Neuronal stem cell (in vitro differentiated cells): ENCODE measurements at regions not wholly inside any gene's neighbourhood (a gene's known extent, or its start where the extent isn't known, plus 50 kb on each side); places are given as distances from the start of the nearest gene placed in this dataset.

Source experiments
- DNase-seq: peaks from one replicate; pipeline ENCODE4 v3.0.0-alpha.2; 2013; ENCODE audit warnings: low spot score
- H2AFZ ChIP-seq: one replicate; pipeline ENCODE4 v1.6.1; 2013; ENCODE audit warnings: mild to moderate bottlenecking, low read length, inconsistent platforms
- H2AK5ac ChIP-seq: 2 replicates; pipeline ENCODE4 v1.6.1; 2013; ENCODE audit warnings: low read depth, mild to moderate bottlenecking, inconsistent platforms, low read length, moderate library complexity, mixed read lengths
- H2BK120ac ChIP-seq: 2 replicates; pipeline ENCODE4 v1.6.1; 2013; ENCODE audit warnings: low read depth, mild to moderate bottlenecking, inconsistent platforms, low read length, moderate library complexity, mixed read lengths
- H2BK12ac ChIP-seq: one replicate; pipeline ENCODE4 v1.6.1; 2013; ENCODE audit warnings: low read length, inconsistent platforms
- H2BK15ac ChIP-seq: 2 replicates; pipeline ENCODE4 v1.6.1; 2013; ENCODE audit warnings: mild to moderate bottlenecking, low read length, inconsistent platforms, mixed read lengths
- H2BK5ac ChIP-seq: one replicate; pipeline ENCODE4 v1.6.1; 2013; ENCODE audit warnings: inconsistent platforms, mild to moderate bottlenecking, low read length, moderate library complexity
- H3K14ac ChIP-seq: one replicate; pipeline ENCODE4 v1.6.1; 2013; ENCODE audit warnings: low read length, inconsistent platforms
- H3K18ac ChIP-seq: 2 replicates; pipeline ENCODE4 v1.6.1; 2013; ENCODE audit warnings: low read length, inconsistent platforms
- H3K23ac ChIP-seq: 2 replicates; pipeline ENCODE4 v1.6.1; 2013; ENCODE audit warnings: low read depth, mild to moderate bottlenecking, mixed read lengths, low read length, inconsistent platforms; ENCODE audit not compliant: poor library complexity
- H3K27ac ChIP-seq: replicated peaks from 3 replicates; pipeline ENCODE4 v1.5.1; 2013; ENCODE audit warnings: low read length, inconsistent platforms
- H3K27me3 ChIP-seq, 3 experiments: 2 replicates each; pipeline ENCODE4 v1.6.1; 2013; ENCODE audit warnings: low read length in 3 of 3, mild to moderate bottlenecking in 2 of 3, inconsistent platforms in 1 of 3, low read depth in 1 of 3, mixed read lengths in 1 of 3, moderate library complexity in 1 of 3; ENCODE audit not compliant: control insufficient read depth in 3 of 3, insufficient read depth in 3 of 3
- H3K36me3 ChIP-seq, 2 donors: replicated peaks in 1 of 2; 2 replicates each; pipeline ENCODE4 v1.6.1; 2013; ENCODE audit warnings: low read length in 2 of 2; ENCODE audit not compliant: control insufficient read depth in 2 of 2, insufficient read depth in 2 of 2
- H3K4ac ChIP-seq: 2 replicates; pipeline ENCODE4 v1.6.1; 2013; ENCODE audit warnings: inconsistent platforms, mild to moderate bottlenecking, low read length, moderate library complexity
- H3K4me1 ChIP-seq, 2 donors: 1 replicate in 1 of 2; 2 replicates in 1 of 2; pipeline ENCODE4 v1.6.1; 2013; ENCODE audit warnings: low read length in 2 of 2, low read depth in 1 of 2; ENCODE audit not compliant: control insufficient read depth in 2 of 2, insufficient read depth in 1 of 2
- H3K4me2 ChIP-seq: one replicate; pipeline ENCODE4 v1.6.1; 2013; ENCODE audit warnings: mild to moderate bottlenecking, low read length, inconsistent platforms; ENCODE audit not compliant: insufficient read depth, poor library complexity, severe bottlenecking
- H3K4me3 ChIP-seq, 2 donors: 2 replicates each; pipeline ENCODE4 v1.5.1; 2013; ENCODE audit warnings: low read length in 2 of 2, mild to moderate bottlenecking in 2 of 2, inconsistent platforms in 1 of 2, moderate library complexity in 1 of 2
- H3K79me1 ChIP-seq: one replicate; pipeline ENCODE4 v1.6.1; 2013; ENCODE audit warnings: low read depth, mild to moderate bottlenecking, inconsistent platforms, low read length, moderate library complexity
- H3K9ac ChIP-seq: one replicate; pipeline ENCODE4 v1.6.1; 2013; ENCODE audit warnings: mild to moderate bottlenecking, low read depth, low read length, inconsistent platforms; ENCODE audit not compliant: poor library complexity
- H3K9me3 ChIP-seq, 2 donors: replicated peaks in 1 of 2; 2 replicates each; pipeline versions ENCODE3 to v1.6.1; 2013; ENCODE audit warnings: low read length in 2 of 2, mild to moderate bottlenecking in 2 of 2, inconsistent platforms in 1 of 2, low read depth in 1 of 2, mixed read lengths in 1 of 2, moderate library complexity in 1 of 2; ENCODE audit not compliant: control insufficient read depth in 2 of 2, insufficient read depth in 1 of 2
- H4K8ac ChIP-seq: one replicate; pipeline ENCODE4 v1.6.1; 2013; ENCODE audit warnings: low read depth, mild to moderate bottlenecking, inconsistent platforms, low read length, moderate library complexity
- H4K91ac ChIP-seq: one replicate; pipeline ENCODE4 v1.6.1; 2013; ENCODE audit warnings: low read length, low read depth, mild to moderate bottlenecking, inconsistent platforms; ENCODE audit not compliant: poor library complexity
- WGBS, 2 donors: extraction: QIAGEN DNeasy Blood & Tissue Kit; methylation state at CpG; one replicate each; pipeline ENCODE4 v1.1.7; 2013; ENCODE audit warnings: missing lambda C conversion rate in 2 of 2, mixed read lengths in 1 of 2; ENCODE audit not compliant: insufficient read length in 2 of 2, insufficient replicate concordance in 1 of 2; ENCODE audit errors: extremely low coverage in 2 of 2; 5-methylcytosine and 5-hydroxymethylcytosine counted together

- no peak overlapping the region for H2BK5ac ChIP-seq
- no peak overlapping the region for H2BK120ac ChIP-seq
- no peak overlapping the region for H3K4me2 ChIP-seq
- H3K9me3 ChIP-seq, result no peaks in the 10 kb centered on the region
- H3K4me1 ChIP-seq, result no peaks in the 10 kb centered on the region
- no peak overlapping the region for H3K9ac ChIP-seq
- no peak overlapping the region for H2AFZ ChIP-seq
- H3K23ac ChIP-seq, result no peak overlapping the region
- no peak overlapping the region for H2BK15ac ChIP-seq
- no peak overlapping the region for H3K4me3 ChIP-seq
- H4K8ac ChIP-seq, result no peak overlapping the region
- DNase-seq, result no peak
- no peak overlapping the region for H3K27ac ChIP-seq
- H3K18ac ChIP-seq, result no peak overlapping the region
- no peaks in the 10 kb centered on the region for H3K79me1 ChIP-seq
- no peak overlapping the region for H4K91ac ChIP-seq
- H3K27me3 ChIP-seq, result peaks cover 0 to 12% (median 0%) of the 10 kb centered on the region in 3 experiments
- no peak overlapping the region for H2AK5ac ChIP-seq
- H2BK12ac ChIP-seq, result no peak overlapping the region
- WGBS, 2 donors, result no CpG with 5 or more reads among the region's 4 CpGs
- no peak overlapping the region for H3K14ac ChIP-seq
- no peaks in the 10 kb centered on the region for H3K36me3 ChIP-seq
- H3K4ac ChIP-seq, result no peak overlapping the region
These were observed 122.2 kb downstream of the NPY start for GRCh38 chr7:24406053-24406788.

DNA sequence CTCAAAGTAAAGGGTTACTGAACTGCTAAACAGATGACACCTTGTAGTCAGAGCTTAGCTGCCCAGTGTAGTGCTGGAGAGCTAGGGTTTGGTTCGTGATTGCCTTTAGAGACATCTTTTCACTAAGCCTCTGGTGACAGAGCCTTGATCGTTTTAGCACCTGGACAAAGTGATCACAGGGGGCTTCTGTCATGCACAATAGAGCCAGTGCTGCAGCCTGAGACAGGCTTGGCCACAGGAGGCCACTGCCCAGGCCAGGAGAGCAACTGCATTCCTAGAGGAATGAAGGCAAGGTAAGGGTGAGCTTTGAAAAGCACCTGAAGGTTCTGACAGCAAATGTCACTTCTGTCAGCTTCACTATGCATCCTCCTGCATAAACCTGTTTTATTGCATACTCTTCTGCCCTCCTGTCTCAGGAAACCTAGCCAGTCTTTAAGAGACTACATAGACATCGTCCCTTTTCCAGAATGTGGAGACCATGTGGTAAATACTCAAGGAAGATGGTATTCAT, 122.9 kb downstream of the NPY start:
- H3K36me3 ChIP-seq, result no peaks in the 10 kb centered on the region
- DNase-seq, result no peak
- no peak overlapping the region for H3K9ac ChIP-seq
- no peak overlapping the region for H2AFZ ChIP-seq
- no peak overlapping the region for H3K27ac ChIP-seq
- no peak overlapping the region for H2BK120ac ChIP-seq
- H2BK12ac ChIP-seq, result no peak overlapping the region
- H3K9me3 ChIP-seq, result no peaks in the 10 kb centered on the region
- H3K4me2 ChIP-seq, result no peak overlapping the region
- H3K27me3 ChIP-seq, result peaks cover 0 to 12% (median 0%) of the 10 kb centered on the region in 3 experiments
- no peak overlapping the region for H3K14ac ChIP-seq
- H2AK5ac ChIP-seq, result no peak overlapping the region
- no peak overlapping the region for H4K8ac ChIP-seq
- H3K18ac ChIP-seq, result no peak overlapping the region
- no peaks in the 10 kb centered on the region for H3K79me1 ChIP-seq
- H3K4ac ChIP-seq, result no peak overlapping the region
- H2BK15ac ChIP-seq, result no peak overlapping the region
- no peak overlapping the region for H3K4me3 ChIP-seq
- H4K91ac ChIP-seq, result no peak overlapping the region
- WGBS, 2 donors, result no CpG with 5 or more reads among the region's 3 CpGs
- H2BK5ac ChIP-seq, result no peak overlapping the region
- H3K4me1 ChIP-seq, result no peaks in the 10 kb centered on the region
- no peak overlapping the region for H3K23ac ChIP-seq

DNA sequence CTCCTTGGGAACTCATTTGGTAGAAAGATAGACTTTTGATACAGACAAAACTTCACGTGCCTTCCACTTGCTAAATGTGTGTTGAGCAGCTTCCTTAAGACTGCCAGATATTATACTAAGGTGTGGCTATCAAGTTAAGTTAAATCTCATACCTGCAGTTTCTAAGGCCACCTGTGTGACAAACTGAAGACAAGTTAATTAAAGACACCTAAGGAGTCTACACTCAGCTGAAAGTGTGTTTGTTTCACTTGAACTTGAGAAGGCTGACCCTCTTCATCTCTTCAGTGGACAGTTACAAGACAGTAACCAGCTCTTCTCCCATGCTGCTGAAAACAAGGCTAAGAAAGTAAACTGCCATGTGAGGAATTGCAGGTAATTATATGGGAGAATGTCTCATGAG, 124.0 kb downstream of the NPY start:
- Histone ChIP-seq H2BK120ac (no peak overlapping the region), H2AK5ac (no peak overlapping the region), H3K4me1 (no peaks in the 10 kb centered on the region), H3K27me3 (peaks cover 0 to 12% (median 0%) of the 10 kb centered on the region in 3 experiments), H3K79me1 (no peaks in the 10 kb centered on the region), H3K36me3 (no peaks in the 10 kb centered on the region), H3K9ac (no peak overlapping the region), H3K9me3 (no peaks in the 10 kb centered on the region), H3K4me3 (no peak overlapping the region), H3K4ac (no peak overlapping the region), H3K23ac (no peak overlapping the region), H3K18ac (no peak overlapping the region), H3K4me2 (no peak overlapping the region), H4K91ac (no peak overlapping the region), H2AFZ (no peak overlapping the region), H3K27ac (no peak overlapping the region), H2BK15ac (no peak overlapping the region), H2BK12ac (no peak overlapping the region), H4K8ac (no peak overlapping the region), H2BK5ac (no peak overlapping the region), H3K14ac (no peak overlapping the region)
- DNase-seq, result no peak
- WGBS, 2 donors, result no CpG with 5 or more reads among the region's 1 CpG

DNA sequence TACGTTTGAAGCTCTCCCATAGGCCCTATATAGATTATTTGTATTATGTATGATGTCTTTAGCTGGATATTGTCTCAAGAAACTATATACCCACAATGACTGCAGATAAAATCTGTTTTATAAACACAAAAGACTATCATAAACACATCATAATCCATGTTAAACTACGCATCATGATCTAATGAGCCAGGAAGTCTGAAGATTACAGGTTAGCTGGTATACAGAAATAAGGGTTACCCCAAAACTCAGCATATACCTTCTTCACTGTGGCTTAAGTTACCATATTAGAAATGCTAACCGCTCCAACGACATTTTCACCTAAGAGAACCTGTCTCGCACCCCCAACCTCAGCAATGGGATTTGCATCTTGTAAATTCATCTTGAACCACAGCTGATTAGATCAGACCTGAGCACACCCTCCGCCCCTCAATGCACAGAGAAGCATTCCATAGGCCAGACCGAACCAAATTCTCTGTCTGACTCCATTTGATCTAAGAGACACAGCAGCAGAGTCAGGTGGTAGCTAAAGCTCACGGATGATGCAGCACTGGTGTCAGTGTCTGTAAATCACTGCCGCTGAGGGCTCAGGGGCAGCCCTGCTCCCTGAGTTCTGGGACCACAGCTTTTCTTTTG, 124.9 kb downstream of the NPY start:
- Histone ChIP-seq H2AFZ (no peak overlapping the region), H3K79me1 (no peaks in the 10 kb centered on the region), H3K14ac (no peak overlapping the region), H2BK120ac (no peak overlapping the region), H3K27me3 (peaks cover 0 to 12% (median 0%) of the 10 kb centered on the region in 3 experiments), H4K91ac (no peak overlapping the region), H4K8ac (no peak overlapping the region), H3K18ac (no peak overlapping the region), H3K9me3 (no peaks in the 10 kb centered on the region), H2BK12ac (no peak overlapping the region), H3K4me3 (no peak overlapping the region), H3K4me2 (no peak overlapping the region), H3K4me1 (no peaks in the 10 kb centered on the region), H2AK5ac (no peak overlapping the region), H3K23ac (no peak overlapping the region), H3K4ac (no peak overlapping the region), H3K9ac (no peak overlapping the region), H2BK5ac (no peak overlapping the region), H3K27ac (no peak overlapping the region), H3K36me3 (no peaks in the 10 kb centered on the region), H2BK15ac (no peak overlapping the region)
- no peak for DNase-seq
- no CpG with 5 or more reads among the region's 9 CpGs for whole genome bisulfite sequencing, 2 donors
